Heart left ventricle (tissue), 16 donors: ENCODE measurements at regions not wholly inside any gene's neighbourhood (a gene's known extent, or its start where the extent isn't known, plus 50 kb on each side); places are given as distances from the start of the nearest gene placed in this dataset.

ENCODE experiments used
- ATAC-seq, 4 donors: fragments of 200-7000 bp; cut with Tn5 transposase; one replicate each; pipeline ENCODE4 v1.9.1; 2020 to 2022; ENCODE audit warnings: moderate library complexity in 4 of 4, mild to moderate bottlenecking in 3 of 4, moderate number of reproducible peaks in 1 of 4
- DNase-seq, 5 donors: peaks; one replicate each; pipeline ENCODE4 v3.0.0-alpha.2; 2020
- H3K27ac ChIP-seq, 12 donors: fragments of 200-600 bp; sonication (generic) in 4 of 12; one replicate each; pipeline versions ENCODE4 v1.5.0 to v1.8.0; 2016 to 2022; ENCODE audit warnings: mild to moderate bottlenecking in 2 of 12
- H3K27me3 ChIP-seq, 9 donors: fragments of 200-600 bp; sonication (generic) in 2 of 9; one replicate each; pipeline versions ENCODE4 v1.5.1 to v1.8.0; 2016 to 2022; ENCODE audit warnings: mild to moderate bottlenecking in 3 of 9
- H3K36me3 ChIP-seq, 9 donors: fragments of 200-600 bp; sonication (generic) in 2 of 9; one replicate each; pipeline versions ENCODE4 v1.5.0 to v1.8.0; 2018 to 2022; ENCODE audit warnings: mild to moderate bottlenecking in 2 of 9
- H3K4me1 ChIP-seq, 12 donors: fragments of 200-600 bp; sonication (generic) in 4 of 12; one replicate each; pipeline versions ENCODE4 v1.5.0 to v1.8.0; 2016 to 2022; ENCODE audit warnings: mild to moderate bottlenecking in 3 of 12
- H3K4me3 ChIP-seq, 12 donors: fragments of 200-600 bp; sonication (generic) in 4 of 12; one replicate each; pipeline versions ENCODE4 v1.5.0 to v1.8.0; 2017 to 2022; ENCODE audit warnings: mild to moderate bottlenecking in 9 of 12, moderate library complexity in 4 of 12
- H3K9me3 ChIP-seq, 12 donors: fragments of 200-600 bp; sonication (generic) in 4 of 12; one replicate each; pipeline versions ENCODE4 v1.5.0 to v1.8.0; 2016 to 2022; ENCODE audit warnings: mild to moderate bottlenecking in 1 of 12
- CTCF ChIP-seq, 12 donors: fragments of 200-600 bp; sonication (generic) in 4 of 12; IDR thresholded peaks; one replicate each; pipeline versions ENCODE4 v1.5.0 to v1.8.0; 2018 to 2022; ENCODE audit warnings: antibody characterized with exemption in 12 of 12, mild to moderate bottlenecking in 5 of 12
- POLR2A ChIP-seq, 2 donors: fragments of 450-650 bp; IDR thresholded peaks; one replicate each; pipeline ENCODE4 v1.6.1; 2017; ENCODE audit warnings: antibody characterized with exemption in 2 of 2, mild to moderate bottlenecking in 2 of 2, moderate library complexity in 2 of 2
- WGBS, 4 donors: extraction: QIAGEN DNeasy Blood & Tissue Kit in 2 of 4; methylation state at CpG; one replicate each; pipeline versions ENCODE4 v1.1.5 to v1.1.7; 2013 to 2018; 5-methylcytosine and 5-hydroxymethylcytosine counted together
- intact Hi-C, 10 donors: fragments of 100-400 bp; cut with DNase I; formaldehyde crosslinking; loops; one replicate each; pipeline versions ENCODE4 v1.11.1 to v1.14.2; 2022
- donor health status: ischemic (EF 13 %, LVEDD 7.1; RV severe dilation, severe dysfunction).
- donor health status: healthy with polysubstance abuse.
- donor health status: DM: no; HTN: yes; CAD: no.
- donor health status: DM: no; HTN: no; CAD: no.
- donor health status: ischemic (EF 25% LVEDD 6.9; RV normal size, moderate dysfunction).
- donor health status: ischemic (EF 25% LVEDD 5.7; RV mildly dilated, moderate dysfunction).
- donor health status: healthy.
- donor health status: DM: yes; HTN: yes; CAD: no.
- donor health status: ischemic (EF 35%, LVEDD 5.7; RV mildly dilated, moderate dysfunction).
- donor health status: nonischemic (EF 11% LVEDD 7.7; RV severe dilation, severe dysfunction).
- donor health status: DM: yes; HTN: yes; CAD: no.
- donor health status: PGD.
- donor health status: ischemic (EF 29% LVEDD 5.4; RV normal size, mild dysfunction).
- donor health status: nonischemic (EF 23%, LVEDD 6.1; RV moderate dilation, normal function).

GRCh38 chr12:132410296-132410625, 79.7 kb upstream of the FBRSL1 start:
- Histone ChIP-seq H3K27ac (no peak overlapping the region), H3K4me1 (peaks cover 0 to 15% (median 6%) of the 10 kb centered on the region in 12 donors), H3K9me3 (no peaks in the 10 kb centered on the region), H3K36me3 (no peaks in the 10 kb centered on the region), H3K27me3 (peaks cover 4 to 65% (median 19%) of the 10 kb centered on the region in 9 donors), H3K4me3 (no peak overlapping the region)
- DNase-seq (no peak), ATAC-seq (no peak)
- TF ChIP-seq POLR2A (IDR thresholded peaks at IDR 0.05) (no peak), CTCF (IDR thresholded peaks at IDR 0.05) (no peak)
- 76 to 91% (median 77%) methylated on average over 7 to 18 of the region's 18 CpGs for WGBS, 4 donors
- intact Hi-C loops, result loop anchor here in 4 of 10 donors (10.0 kb wide), 1 partner anchor 255 kb away; no protein-coding TSS in a partner anchor

- no peaks in the 10 kb centered on the region for H3K36me3 ChIP-seq
- ATAC-seq (no peak), DNase-seq (no peak)
- TF ChIP-seq POLR2A (IDR thresholded peaks at IDR 0.05) (no peak), CTCF (IDR thresholded peaks at IDR 0.05) (no peak)
- no peak overlapping the region for H3K27ac ChIP-seq
- no peak overlapping the region for H3K4me3 ChIP-seq
- WGBS, 4 donors, result 80 to 89% (median 87%) methylated on average over 27 to 42 of the region's 42 CpGs
- intact Hi-C loops, result loop anchor here in 4 of 10 donors (10.0 kb wide), 1 partner anchor 255 kb away; no protein-coding TSS in a partner anchor
- H3K27me3 ChIP-seq, result peaks cover 4 to 64% (median 13%) of the 10 kb centered on the region in 9 donors
- peaks cover 0 to 9% (median 1%) of the 10 kb centered on the region in 12 donors for H3K4me1 ChIP-seq
- no peaks in the 10 kb centered on the region for H3K9me3 ChIP-seq
Measured at GRCh38 chr12:132409495-132410295, 80.3 kb upstream of the FBRSL1 start.

GRCh38 chr12:132408626-132409494, 79.5 kb upstream of the GALNT9 start:
- peaks cover 0 to 8% (median 0%) of the 10 kb centered on the region in 12 donors for H3K4me1 ChIP-seq
- no peak overlapping the region for H3K4me3 ChIP-seq
- ATAC-seq (no peak), DNase-seq (no peak)
- no peaks in the 10 kb centered on the region for H3K9me3 ChIP-seq
- intact Hi-C loops, result no loop called here
- no peaks in the 10 kb centered on the region for H3K36me3 ChIP-seq
- peaks cover 3 to 64% (median 9%) of the 10 kb centered on the region in 9 donors for H3K27me3 ChIP-seq
- TF ChIP-seq CTCF (IDR thresholded peaks at IDR 0.05) (no peak), POLR2A (IDR thresholded peaks at IDR 0.05) (no peak)
- H3K27ac ChIP-seq, result no peak overlapping the region
- 72 to 78% (median 75%) methylated on average over 28 to 33 of the region's 33 CpGs for WGBS, 4 donors

GRCh38 chr12:132407992-132408391, 78.6 kb upstream of the GALNT9 start:
- TF ChIP-seq CTCF (IDR thresholded peaks at IDR 0.05), result no peak
- no peak for TF ChIP-seq POLR2A (IDR thresholded peaks at IDR 0.05)
- intact Hi-C loops, result no loop called here
- no peak for DNase-seq
- Histone ChIP-seq H3K27ac (no peak overlapping the region), H3K4me1 (peaks cover 0 to 8% (median 0%) of the 10 kb centered on the region in 12 donors), H3K36me3 (no peaks in the 10 kb centered on the region), H3K27me3 (peaks cover 4 to 69% (median 13%) of the 10 kb centered on the region in 9 donors), H3K9me3 (no peaks in the 10 kb centered on the region), H3K4me3 (no peak overlapping the region)
- 55 to 72% (median 70%) methylated on average over 10 of the region's 10 CpGs for WGBS, 4 donors
- ATAC-seq, result no peak
